IMR-90 (cell line): ENCODE measurements at regions not wholly inside any gene's neighbourhood (a gene's known extent, or its start where the extent isn't known, plus 50 kb on each side); places are given as distances from the start of the nearest gene placed in this dataset.

Experiments used
- ATAC-seq: fragments of 200-7000 bp; cut with Tn5 transposase; 2 replicates; pipeline ENCODE4 v1.9.1; 2020; ENCODE audit warnings: low read depth, mild to moderate bottlenecking, moderate library complexity
- BruUV-seq: library from RNA; stranded (reverse); fragments of 400-500 nt; replicated peaks from 2 replicates; lab custom pipeline; 2021; lab: Mats Ljungman, UMichigan
- CTCF ChIA-PET: fragments of 300-600 bp; formaldehyde crosslinking; extraction: SDS; loops from one replicate; lab custom pipeline; 2021; ENCODE audit warnings: antibody characterized with exemption; lab: Yijun Ruan, JAX
- POLR2A ChIA-PET: fragments of 300-600 bp; sonication (Branson Sonifier 250); formaldehyde crosslinking; loops from one replicate; lab custom pipeline; 2022; ENCODE audit warnings: antibody characterized with exemption; ENCODE audit not compliant: unreplicated experiment; lab: Charles Lee
- DNase-seq: peaks from one replicate; pipeline ENCODE4 v3.0.0; 2013
- H2AFZ ChIP-seq: replicated peaks from 2 replicates; pipeline ENCODE3; 2013; ENCODE audit warnings: low read length, mild to moderate bottlenecking; ENCODE audit not compliant: poor library complexity
- H2AK5ac ChIP-seq: 2 replicates; pipeline ENCODE4 v1.6.1; 2013; ENCODE audit warnings: low read depth, low read length, inconsistent platforms
- H2AK9ac ChIP-seq: replicated peaks from 2 replicates; pipeline ENCODE3; 2013; ENCODE audit warnings: mild to moderate bottlenecking, low read depth, low read length, moderate library complexity; ENCODE audit not compliant: poor library complexity
- H2BK120ac ChIP-seq: 2 replicates; pipeline ENCODE4 v1.6.1; 2013; ENCODE audit warnings: low read depth, low read length, inconsistent platforms
- H2BK15ac ChIP-seq: 3 replicates; pipeline ENCODE4 v1.6.1; 2013; ENCODE audit warnings: low read depth, low read length, inconsistent platforms
- H2BK20ac ChIP-seq: 2 replicates; pipeline ENCODE4 v1.6.1; 2013; ENCODE audit warnings: low read depth, mild to moderate bottlenecking, inconsistent platforms, low read length, moderate library complexity
- H2BK5ac ChIP-seq: 2 replicates; pipeline ENCODE4 v1.6.1; 2013; ENCODE audit warnings: mild to moderate bottlenecking, low read depth, low read length, inconsistent platforms; ENCODE audit not compliant: poor library complexity, severe bottlenecking
- H3K14ac ChIP-seq: replicated peaks from 2 replicates; pipeline ENCODE4 v1.6.1; 2013; ENCODE audit warnings: low read depth, low read length, inconsistent platforms
- H3K18ac ChIP-seq: 2 replicates; pipeline ENCODE4 v1.6.1; 2013; ENCODE audit warnings: low read depth, low read length, control low read depth
- H3K23ac ChIP-seq: 2 replicates; pipeline ENCODE4 v1.6.1; 2013; ENCODE audit warnings: low read depth, low read length, inconsistent platforms
- H3K27ac ChIP-seq: 2 replicates; pipeline ENCODE4 v1.5.1; 2013; ENCODE audit warnings: mild to moderate bottlenecking, control low read depth, low read length; ENCODE audit not compliant: insufficient read depth
- H3K27me3 ChIP-seq: 2 replicates; pipeline ENCODE4 v1.6.1; 2013; ENCODE audit warnings: low read length; ENCODE audit not compliant: control insufficient read depth, insufficient read depth
- H3K36me3 ChIP-seq: 2 replicates; pipeline ENCODE4 v1.6.1; 2013; ENCODE audit warnings: low read length, mixed read lengths; ENCODE audit not compliant: control insufficient read depth, insufficient read depth
- H3K4ac ChIP-seq: 2 replicates; pipeline ENCODE4 v1.6.1; 2013; ENCODE audit warnings: low read depth, low read length, inconsistent platforms
- H3K4me1 ChIP-seq: 2 replicates; pipeline ENCODE4 v1.6.1; 2013; ENCODE audit warnings: low read length, mixed read lengths; ENCODE audit not compliant: control insufficient read depth, insufficient read depth
- H3K4me2 ChIP-seq: 2 replicates; pipeline ENCODE4 v1.6.1; 2013; ENCODE audit warnings: low read depth, mild to moderate bottlenecking, control low read depth, low read length, moderate library complexity
- H3K4me3 ChIP-seq: 2 replicates; pipeline ENCODE4 v1.5.1; 2013; ENCODE audit warnings: low read depth, mild to moderate bottlenecking, control low read depth, low read length, moderate library complexity; ENCODE audit not compliant: insufficient read depth
- H3K56ac ChIP-seq: 2 replicates; pipeline ENCODE4 v1.6.1; 2013; ENCODE audit warnings: low read length, inconsistent platforms; ENCODE audit not compliant: insufficient read depth; ENCODE audit errors: extremely low read depth
- H3K79me1 ChIP-seq, 2 experiments: 2 replicates each; pipeline ENCODE4 v1.6.1; 2013; ENCODE audit warnings: low read length in 2 of 2, inconsistent platforms in 1 of 2, low read depth in 1 of 2
- H3K9ac ChIP-seq: 2 replicates; pipeline ENCODE4 v1.6.1; 2013; ENCODE audit warnings: low read depth, low read length, control low read depth
- H3K9me1 ChIP-seq: 2 replicates; pipeline ENCODE4 v1.6.1; 2013; ENCODE audit warnings: low read length, inconsistent platforms; ENCODE audit not compliant: insufficient read depth
- H3K9me3 ChIP-seq: 2 replicates; pipeline ENCODE4 v1.6.1; 2013; ENCODE audit warnings: low read length; ENCODE audit not compliant: control insufficient read depth, insufficient read depth
- H4K20me1 ChIP-seq: 2 replicates; pipeline ENCODE4 v1.6.1; 2013; ENCODE audit warnings: low read length, inconsistent platforms; ENCODE audit not compliant: insufficient read depth
- H4K5ac ChIP-seq: 2 replicates; pipeline ENCODE4 v1.6.1; 2013; ENCODE audit warnings: mild to moderate bottlenecking, low read depth, low read length, control low read depth
- H4K8ac ChIP-seq, 2 experiments: 2 replicates each; pipeline ENCODE4 v1.6.1; 2013; ENCODE audit warnings: low read depth in 2 of 2, low read length in 2 of 2, control low read depth in 1 of 2, inconsistent platforms in 1 of 2
- H4K91ac ChIP-seq: 2 replicates; pipeline ENCODE4 v1.6.1; 2013; ENCODE audit warnings: low read depth, low read length, inconsistent platforms; ENCODE audit not compliant: insufficient read depth
- BHLHE40 ChIP-seq: fragments of 150-350 bp; IDR thresholded peaks from 2 replicates; pipeline ENCODE4 v1.6.1; 2016; ENCODE audit warnings: mild to moderate bottlenecking, low read depth, low read length
- MAFK ChIP-seq: IDR thresholded peaks from 2 replicates; pipeline ENCODE4 v1.6.1; 2012; ENCODE audit warnings: low read depth, low read length, improper control_type of control experiment
- MXI1 ChIP-seq: IDR thresholded peaks from 2 replicates; pipeline ENCODE4 v1.6.1; 2012; ENCODE audit warnings: low read depth, mild to moderate bottlenecking, low read length, moderate library complexity, borderline replicate concordance
- WGBS, 2 experiments: methylation state at CpG; one replicate each; pipeline versions ENCODE4 v1.1.5 to v1.1.7; 2013; ENCODE audit warnings: missing lambda C conversion rate in 2 of 2; ENCODE audit not compliant: insufficient read length in 1 of 2; ENCODE audit errors: extremely low coverage in 2 of 2; 5-methylcytosine and 5-hydroxymethylcytosine counted together
- dilution Hi-C: fragments of 300-500 bp; cut with HindIII; formaldehyde crosslinking; loops from one replicate; pipeline ENCODE4 v1.14.3; 2018; ENCODE audit warnings: low sequenced_read_pairs; ENCODE audit not compliant: unreplicated experiment
- in situ Hi-C: fragments of 300-500 bp; cut with MboI; formaldehyde crosslinking; loops from 3 replicates; pipeline ENCODE4 v1.14.3; 2019; ENCODE audit warnings: low sequenced_read_pairs, inconsistent platforms, mixed read lengths
- intact Hi-C: fragments of 100-400 bp; cut with micrococcal nuclease; formaldehyde crosslinking; loops from 2 replicates; pipeline ENCODE4 v1.10.0; 2022
- TF ChIP-seq, protein P1 (sequence below): conservative IDR thresholded peaks from 2 replicates; pipeline ENCODE4 v1.5.1; 2012; ENCODE audit warnings: mild to moderate bottlenecking, low read depth, low read length, improper control_type of control experiment

DNA sequence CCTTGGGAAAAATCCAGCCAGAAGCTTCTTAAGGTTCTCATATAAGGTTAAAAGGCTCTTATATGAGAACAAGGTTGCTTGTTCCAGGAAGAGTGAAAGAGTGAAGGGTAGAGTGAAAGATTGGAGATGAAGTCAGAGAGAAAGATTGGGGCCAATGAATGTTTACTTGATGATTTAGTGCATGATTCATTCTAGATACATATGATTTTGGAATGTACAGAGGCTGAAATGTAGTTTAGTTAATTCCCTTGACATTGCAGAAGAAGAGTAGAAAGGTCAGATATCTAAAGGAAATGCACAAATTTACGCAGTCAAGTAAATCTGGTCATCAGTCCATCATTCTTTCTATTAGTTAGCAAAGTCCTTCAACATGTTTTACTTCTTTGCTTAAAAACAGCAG lies 619.8 kb upstream of the ZNF717 start:
- in situ Hi-C loops: no loop called here
- H3K9me1 ChIP-seq: no peaks in the 10 kb centered on the region
- H2BK20ac ChIP-seq: peak overlapping the region; percentile 86
- intact Hi-C loops: loop anchor here (10.0 kb wide), 1 partner anchor 90 kb away; no protein-coding TSS in a partner anchor
- peak overlapping the region in 1 of 2 experiments; percentile 75; a peak in 1 of 4 replicates for H4K8ac ChIP-seq
- H3K23ac ChIP-seq: no peak overlapping the region
- no peak overlapping the region for H4K5ac ChIP-seq
- H2AK9ac ChIP-seq: no peak overlapping the region
- peak overlapping the region; percentile 59; the same call in 1 of the 2 replicates for H4K91ac ChIP-seq
- CTCF ChIA-PET: no interaction called here
- WGBS, 2 experiments: no CpG with 5 or more reads among the region's 1 CpG
- no peaks in the 10 kb centered on the region; a peak in 1 of 4 replicates for H3K79me1 ChIP-seq
- POLR2A ChIA-PET: no interaction called here
- H3K4me1 ChIP-seq: peaks cover 6% of the 10 kb centered on the region
- H3K56ac ChIP-seq: no peak overlapping the region
- H3K4ac ChIP-seq: no peak overlapping the region; the same call in 1 of the 2 replicates
- no peaks in the 10 kb centered on the region for H3K36me3 ChIP-seq
- H3K18ac ChIP-seq: peak overlapping the region; percentile 79; the same call in 1 of the 2 replicates
- H2BK5ac ChIP-seq: peak overlapping the region; percentile 89
- ATAC-seq (peak; percentile 30), DNase-seq (peak; percentile 69)
- H2BK15ac ChIP-seq: peak overlapping the region; percentile 89; the same call in 2 of the 3 replicates
- no peak overlapping the region for H2AK5ac ChIP-seq
- H3K4me2 ChIP-seq: peak overlapping the region; percentile 42; the same call in 1 of the 2 replicates
- H4K20me1 ChIP-seq: no peaks in the 10 kb centered on the region
- dilution Hi-C loops: no loop called here
- H3K9ac ChIP-seq: no peak overlapping the region
- TF ChIP-seq, protein P1, sequence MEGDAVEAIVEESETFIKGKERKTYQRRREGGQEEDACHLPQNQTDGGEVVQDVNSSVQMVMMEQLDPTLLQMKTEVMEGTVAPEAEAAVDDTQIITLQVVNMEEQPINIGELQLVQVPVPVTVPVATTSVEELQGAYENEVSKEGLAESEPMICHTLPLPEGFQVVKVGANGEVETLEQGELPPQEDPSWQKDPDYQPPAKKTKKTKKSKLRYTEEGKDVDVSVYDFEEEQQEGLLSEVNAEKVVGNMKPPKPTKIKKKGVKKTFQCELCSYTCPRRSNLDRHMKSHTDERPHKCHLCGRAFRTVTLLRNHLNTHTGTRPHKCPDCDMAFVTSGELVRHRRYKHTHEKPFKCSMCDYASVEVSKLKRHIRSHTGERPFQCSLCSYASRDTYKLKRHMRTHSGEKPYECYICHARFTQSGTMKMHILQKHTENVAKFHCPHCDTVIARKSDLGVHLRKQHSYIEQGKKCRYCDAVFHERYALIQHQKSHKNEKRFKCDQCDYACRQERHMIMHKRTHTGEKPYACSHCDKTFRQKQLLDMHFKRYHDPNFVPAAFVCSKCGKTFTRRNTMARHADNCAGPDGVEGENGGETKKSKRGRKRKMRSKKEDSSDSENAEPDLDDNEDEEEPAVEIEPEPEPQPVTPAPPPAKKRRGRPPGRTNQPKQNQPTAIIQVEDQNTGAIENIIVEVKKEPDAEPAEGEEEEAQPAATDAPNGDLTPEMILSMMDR: no peak
- TF ChIP-seq MXI1: no peak
- TF ChIP-seq BHLHE40: no peak
- no peak for TF ChIP-seq MAFK
- no peak overlapping the region for H2AFZ ChIP-seq
- H3K9me3 ChIP-seq: no peaks in the 10 kb centered on the region
- no peak overlapping the region for H3K4me3 ChIP-seq
- no peaks in the 10 kb centered on the region for H3K27me3 ChIP-seq
- peak overlapping the region; percentile 57; the same call in 1 of the 2 replicates for H2BK120ac ChIP-seq
- no TSS peak for BruUV-seq
- H3K14ac ChIP-seq: 0 out of 2 replicates have a peak overlapping the region, but pooled peaks have one; percentile 61
- no peak overlapping the region for H3K27ac ChIP-seq
